COLO829 (cell line): ENCODE measurements at regions not wholly inside any gene's neighbourhood (a gene's known extent, or its start where the extent isn't known, plus 50 kb on each side); places are given as distances from the start of the nearest gene placed in this dataset.

ENCODE experiments used
- DNase-seq: peaks from one replicate; pipeline ENCODE4 v3.0.0; 2012; ENCODE audit warnings: low spot score

- no peak for DNase-seq
Measured at GRCh38 chr9:24624481-24624880, 78.8 kb upstream of the IZUMO3 start.

- DNase-seq = no peak
Measured at GRCh38 chr9:24620741-24621140, 75.0 kb upstream of the IZUMO3 start.

- no peak for DNase-seq
Measured at GRCh38 chr9:24616863-24617262, 71.2 kb upstream of the IZUMO3 start.

- DNase-seq = no peak
Measured at GRCh38 chr9:24614070-24614469, 68.4 kb upstream of the IZUMO3 start.

DNA sequence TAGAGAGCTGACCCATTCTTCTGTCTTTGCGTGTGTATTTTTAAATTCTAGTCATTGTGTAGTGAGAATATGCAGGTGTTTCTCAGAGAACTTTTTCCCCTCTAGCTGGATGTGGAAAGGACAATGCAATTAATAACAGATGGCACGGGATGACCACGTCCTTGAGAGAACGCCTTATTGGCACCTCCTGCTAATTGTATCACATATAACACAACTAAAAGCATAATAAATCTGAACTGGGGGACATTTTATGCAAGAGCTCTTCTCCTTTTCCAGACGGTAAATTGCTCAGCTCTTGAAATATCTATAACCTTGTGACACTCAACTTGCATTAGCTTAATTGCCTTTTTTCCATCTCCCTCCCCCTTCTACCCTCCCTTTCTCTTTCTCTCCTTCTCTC, 62.9 kb upstream of the IZUMO3 start:
- no peak for DNase-seq

- peak; percentile 13 for DNase-seq
Measured at GRCh38 chr9:24602693-24603352, 57.1 kb upstream of the IZUMO3 start.
